HCT116 (cell line): ENCODE measurements at regions not wholly inside any gene's neighbourhood (a gene's known extent, or its start where the extent isn't known, plus 50 kb on each side); places are given as distances from the start of the nearest gene placed in this dataset.

ENCODE experiments used
- CTCF ChIP-seq, 3 experiments: fragments of 200-600 bp in 1 of 3; sonication (generic) in 1 of 3; IDR thresholded peaks in 2 of 3; conservative IDR thresholded peaks in 1 of 3; 2 replicates each; pipeline ENCODE4 v1.5.1; 2012 to 2017; ENCODE audit warnings: low read depth in 2 of 3, low read length in 2 of 3, antibody characterized with exemption in 1 of 3, borderline replicate concordance in 1 of 3, control low read depth in 1 of 3, mild to moderate bottlenecking in 1 of 3, mixed read lengths in 1 of 3, mixed run types in 1 of 3, moderate library complexity in 1 of 3; ENCODE audit not compliant: insufficient read depth in 1 of 3
- EZH2phosphoT487 ChIP-seq: fragments of 200-600 bp; IDR thresholded peaks from 2 replicates; pipeline ENCODE4 v1.6.1; 2018; ENCODE audit warnings: antibody characterized with exemption, borderline replicate concordance
- POLR2A ChIP-seq: IDR thresholded peaks from 2 replicates; pipeline ENCODE4 v1.7.0; 2011; ENCODE audit warnings: borderline replicate concordance; ENCODE audit not compliant: insufficient read depth, insufficient read length; ENCODE audit errors: extremely low read depth
- POLR2AphosphoS5 ChIP-seq: IDR thresholded peaks from 2 replicates; pipeline ENCODE4 v1.6.1; 2011; ENCODE audit warnings: mild to moderate bottlenecking, low read depth, low read length, moderate library complexity
- RAD21 ChIP-seq: IDR thresholded peaks from 2 replicates; pipeline ENCODE4 v1.6.1; 2012; ENCODE audit warnings: low read depth, mild to moderate bottlenecking
- SIN3A ChIP-seq: IDR thresholded peaks from 2 replicates; pipeline ENCODE4 v1.6.1; 2012; ENCODE audit warnings: low read depth
- YY1 ChIP-seq: IDR thresholded peaks from 2 replicates; pipeline ENCODE4 v1.6.1; 2011; ENCODE audit warnings: low read length, low read depth, moderate library complexity, mild to moderate bottlenecking; ENCODE audit not compliant: insufficient replicate concordance; ENCODE audit errors: extremely low read depth
- ZBTB33 ChIP-seq: IDR thresholded peaks from 2 replicates; pipeline ENCODE4 v1.6.1; 2011; ENCODE audit warnings: mild to moderate bottlenecking, low read length, moderate library complexity; ENCODE audit not compliant: insufficient replicate concordance; ENCODE audit errors: extremely low read depth
- ZFX ChIP-seq: fragments of 450-650 bp; IDR thresholded peaks from 2 replicates; pipeline ENCODE4 v1.6.1; 2017
- ZNF274 ChIP-seq: fragments of 200-500 bp; sonication (Bioruptor generic); IDR thresholded peaks from 2 replicates; pipeline ENCODE4 v1.6.1; 2014; ENCODE audit warnings: mild to moderate bottlenecking, low read depth, low read length, inconsistent platforms

GRCh38 chr3:105238367-105238766 is 128.3 kb upstream of the ALCAM start:
- TF ChIP-seq CTCF (IDR thresholded peaks at IDR 0.05 in 2 of 3, conservative IDR thresholded peaks at IDR 0.05 in 1 of 3; ENCODE audit: borderline replicate concordance in 1 of 3, insufficient read depth in 1 of 3, low read depth in 2 of 3, low read length in 2 of 3) (no peak), YY1 (no peak), ZBTB33 (no peak), ZFX (no peak), POLR2A (no peak), SIN3A (no peak), RAD21 (no peak), EZH2phosphoT487 (no peak), POLR2AphosphoS5 (no peak), ZNF274 (no peak)
